ENCODE measurements at regions not wholly inside any gene's neighbourhood (a gene's known extent, or its start where the extent isn't known, plus 50 kb on each side); places are given as distances from the start of the nearest gene placed in this dataset.

DNA sequence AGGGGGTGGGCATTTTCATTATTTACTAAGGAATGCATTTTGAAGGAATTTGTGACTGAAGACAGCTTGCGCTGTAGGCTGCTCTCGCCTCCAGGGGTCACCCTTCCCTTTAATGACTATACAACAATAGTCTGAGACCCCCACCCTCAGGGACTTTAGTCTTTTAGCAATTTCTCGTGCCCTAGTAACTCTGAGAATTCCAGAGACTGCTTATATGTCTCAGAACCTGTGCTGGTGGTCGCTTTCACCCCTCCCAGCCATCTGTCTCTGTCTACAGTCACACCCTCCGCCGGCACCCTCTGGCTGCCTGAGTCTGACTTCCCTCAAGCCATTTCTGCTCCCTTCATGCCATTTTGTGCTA is 671.4 kb downstream of the NR2F1-AS1 start:
- H3K36me3 ChIP-seq = no peaks in the 10 kb centered on the region
- H3K4me1 ChIP-seq = peaks cover 0 to 22% (median 2%) of the 10 kb centered on the region in 12 donors
- H3K9me3 ChIP-seq = no peaks in the 10 kb centered on the region
- WGBS, 4 donors = 48 to 60% (median 59%) methylated on average over 6 of the region's 6 CpGs
- no peak overlapping the region for H3K27ac ChIP-seq
- H3K27me3 ChIP-seq = no peaks in the 10 kb centered on the region
- TF ChIP-seq, protein P1, sequence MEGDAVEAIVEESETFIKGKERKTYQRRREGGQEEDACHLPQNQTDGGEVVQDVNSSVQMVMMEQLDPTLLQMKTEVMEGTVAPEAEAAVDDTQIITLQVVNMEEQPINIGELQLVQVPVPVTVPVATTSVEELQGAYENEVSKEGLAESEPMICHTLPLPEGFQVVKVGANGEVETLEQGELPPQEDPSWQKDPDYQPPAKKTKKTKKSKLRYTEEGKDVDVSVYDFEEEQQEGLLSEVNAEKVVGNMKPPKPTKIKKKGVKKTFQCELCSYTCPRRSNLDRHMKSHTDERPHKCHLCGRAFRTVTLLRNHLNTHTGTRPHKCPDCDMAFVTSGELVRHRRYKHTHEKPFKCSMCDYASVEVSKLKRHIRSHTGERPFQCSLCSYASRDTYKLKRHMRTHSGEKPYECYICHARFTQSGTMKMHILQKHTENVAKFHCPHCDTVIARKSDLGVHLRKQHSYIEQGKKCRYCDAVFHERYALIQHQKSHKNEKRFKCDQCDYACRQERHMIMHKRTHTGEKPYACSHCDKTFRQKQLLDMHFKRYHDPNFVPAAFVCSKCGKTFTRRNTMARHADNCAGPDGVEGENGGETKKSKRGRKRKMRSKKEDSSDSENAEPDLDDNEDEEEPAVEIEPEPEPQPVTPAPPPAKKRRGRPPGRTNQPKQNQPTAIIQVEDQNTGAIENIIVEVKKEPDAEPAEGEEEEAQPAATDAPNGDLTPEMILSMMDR (IDR thresholded peaks at IDR 0.05) = peak in 9 of 12 donors; percentile 16 to 51 (median 31)
- TF ChIP-seq POLR2A (IDR thresholded peaks at IDR 0.05) = no peak
- ATAC-seq (no peak), DNase-seq (no peak)
- intact Hi-C loops (cut with DNase I) = loop anchor here in 1 of 10 donors (10.0 kb wide), 1 partner anchor 665 kb away; no protein-coding TSS in a partner anchor
- no peak overlapping the region for H3K4me3 ChIP-seq

DNA sequence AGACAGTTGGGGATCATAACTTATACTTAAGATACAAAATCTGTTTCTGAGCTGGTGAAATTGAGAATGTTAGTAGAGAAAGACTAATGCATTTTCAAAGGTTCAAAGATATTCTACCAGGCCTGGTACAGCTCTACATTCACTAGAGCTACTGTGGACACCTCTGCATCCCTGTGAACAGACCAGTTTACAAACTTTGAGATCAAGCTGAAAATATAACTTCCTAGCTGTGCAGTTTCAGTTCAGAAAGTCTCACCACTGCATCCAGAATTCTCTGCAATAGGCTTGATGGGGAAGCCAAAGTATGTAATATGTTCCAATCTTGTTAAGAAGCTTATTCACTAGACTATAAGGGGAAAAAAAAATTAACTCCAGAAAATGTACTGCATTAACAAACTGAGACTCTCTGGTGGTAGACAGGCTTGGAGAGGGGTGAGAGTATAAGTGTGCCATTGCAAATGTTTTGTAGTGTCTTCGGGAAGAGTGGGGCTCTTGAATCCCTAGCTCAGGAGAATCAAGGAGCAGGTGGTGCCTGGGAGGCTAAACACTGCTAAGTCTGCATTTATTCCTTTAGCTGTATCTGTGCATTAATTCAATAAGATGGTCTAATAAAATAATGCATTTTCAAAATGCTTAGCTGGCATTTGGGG is 671.9 kb downstream of the NR2F1-AS1 start:
- H3K4me1 ChIP-seq = peaks cover 0 to 22% (median 2%) of the 10 kb centered on the region in 12 donors
- H3K27ac ChIP-seq = no peak overlapping the region
- 63 to 91% (median 80%) methylated on average over 1 of the region's 1 CpG for WGBS, 4 donors
- TF ChIP-seq, protein P1 (IDR thresholded peaks at IDR 0.05) = no peak
- intact Hi-C loops (cut with DNase I) = loop anchor here in 1 of 10 donors (10.0 kb wide), 1 partner anchor 666 kb away; no protein-coding TSS in a partner anchor
- H3K4me3 ChIP-seq = no peak overlapping the region
- H3K27me3 ChIP-seq = no peaks in the 10 kb centered on the region
- H3K9me3 ChIP-seq = no peaks in the 10 kb centered on the region
- DNase-seq (no peak), ATAC-seq (no peak)
- H3K36me3 ChIP-seq = no peaks in the 10 kb centered on the region

DNA sequence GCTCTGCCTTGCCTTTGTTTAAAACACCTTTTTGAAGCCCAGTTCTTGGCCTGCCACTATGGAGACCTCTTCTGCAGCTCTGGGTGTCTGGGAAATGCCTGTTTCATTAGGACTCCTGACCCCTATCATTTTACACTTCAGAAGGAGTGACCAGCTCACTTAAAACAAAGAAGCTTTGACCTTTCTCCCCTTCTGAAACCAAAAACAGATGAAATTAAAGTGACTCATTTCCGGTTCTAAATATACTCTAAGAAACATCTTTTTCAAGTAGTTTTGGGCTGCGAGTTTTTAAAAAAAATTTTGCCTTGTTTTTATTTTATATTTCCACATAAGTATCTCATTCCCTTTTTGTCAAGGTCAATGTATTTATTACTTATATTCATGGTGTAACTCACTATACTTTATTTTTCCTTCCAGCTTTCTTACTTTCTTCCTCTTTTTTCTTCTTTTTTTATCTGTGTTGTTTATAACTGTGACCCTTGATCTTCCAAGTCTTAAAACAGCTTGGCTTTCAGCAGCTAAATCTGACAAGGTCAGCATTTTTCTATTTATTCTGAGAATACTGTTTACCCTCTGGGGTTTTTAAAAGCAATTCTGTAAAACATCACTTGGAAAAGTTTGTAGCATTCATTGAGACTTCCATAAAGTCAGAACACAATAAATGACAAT is 672.9 kb downstream of the NR2F1-AS1 start:
- TF ChIP-seq, protein P1 (IDR thresholded peaks at IDR 0.05) = no peak
- no peak for TF ChIP-seq POLR2A (IDR thresholded peaks at IDR 0.05)
- peaks cover 0 to 22% (median 2%) of the 10 kb centered on the region in 12 donors for H3K4me1 ChIP-seq
- DNase-seq (no peak), ATAC-seq (peak in 2 of 4 donors; percentile 24 to 59)
- peak overlapping the region in 3 of 12 donors; percentile 5 to 36 (median 8) for H3K27ac ChIP-seq
- 35 to 63% (median 46%) methylated on average over 2 of the region's 2 CpGs for WGBS, 4 donors
- H3K9me3 ChIP-seq = no peaks in the 10 kb centered on the region
- no peaks in the 10 kb centered on the region for H3K27me3 ChIP-seq
- no peaks in the 10 kb centered on the region for H3K36me3 ChIP-seq
- intact Hi-C loops (cut with DNase I) = loop anchor here in 1 of 10 donors (10.0 kb wide), 1 partner anchor 667 kb away; no protein-coding TSS in a partner anchor
- H3K4me3 ChIP-seq = no peak overlapping the region

DNA sequence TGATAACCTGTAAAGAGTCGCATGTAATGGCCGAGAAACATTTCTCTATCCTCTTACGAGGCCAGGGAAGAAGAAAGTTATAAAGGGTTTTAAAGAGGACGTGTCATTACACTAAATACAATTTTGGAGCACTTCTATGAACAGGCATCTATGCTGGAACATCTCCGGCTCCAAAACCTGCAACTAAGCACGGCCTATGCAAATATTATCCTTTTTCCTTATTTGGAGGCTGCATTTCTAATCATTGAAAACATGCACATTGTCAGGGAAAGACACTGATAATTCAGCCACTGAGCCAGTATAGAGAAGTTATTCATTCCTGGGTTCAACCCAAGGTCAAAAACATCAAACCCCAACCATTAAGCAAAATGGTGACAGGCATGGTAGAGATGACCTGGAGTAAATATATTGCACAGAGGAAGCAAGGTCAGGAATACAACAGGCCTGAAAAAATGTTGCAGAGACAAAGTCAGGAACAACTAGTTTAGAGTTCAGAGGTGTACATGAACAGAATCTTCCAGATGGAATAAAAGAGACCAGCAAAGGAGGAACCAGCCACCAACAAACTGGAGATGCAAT is 674.1 kb downstream of the NR2F1-AS1 start:
- DNase-seq (no peak), ATAC-seq (no peak)
- Histone ChIP-seq H3K4me3 (no peak overlapping the region), H3K27me3 (no peaks in the 10 kb centered on the region), H3K4me1 (peaks cover 0 to 22% (median 2%) of the 10 kb centered on the region in 12 donors), H3K27ac (no peak overlapping the region), H3K9me3 (no peaks in the 10 kb centered on the region), H3K36me3 (no peaks in the 10 kb centered on the region)
- TF ChIP-seq, protein P1 (IDR thresholded peaks at IDR 0.05) = no peak
- no peak for TF ChIP-seq POLR2A (IDR thresholded peaks at IDR 0.05)
- intact Hi-C loops (cut with DNase I) = loop anchor here in 1 of 10 donors (10.0 kb wide), 1 partner anchor 668 kb away; no protein-coding TSS in a partner anchor
- 92 to 95% (median 94%) methylated on average over 6 of the region's 6 CpGs for WGBS, 4 donors

All from heart left ventricle (tissue), 16 donors.